Mammary epithelial cell (primary cell): ENCODE measurements at regions not wholly inside any gene's neighbourhood (a gene's known extent, or its start where the extent isn't known, plus 50 kb on each side); places are given as distances from the start of the nearest gene placed in this dataset.

Experiments
- EZH2 ChIP-seq: IDR thresholded peaks from 2 replicates; pipeline ENCODE4 v1.6.1; 2012; ENCODE audit warnings: low read length, inconsistent platforms, borderline replicate concordance
- TF ChIP-seq, protein P1 (sequence below), 2 donors: IDR thresholded peaks in 1 of 2; conservative IDR thresholded peaks in 1 of 2; 2 replicates each; pipeline ENCODE4 v1.5.1; 2011 to 2012; ENCODE audit warnings: inconsistent platforms in 2 of 2, low read length in 2 of 2, mild to moderate bottlenecking in 2 of 2, control low read depth in 1 of 2, low read depth in 1 of 2; ENCODE audit not compliant: insufficient read depth in 1 of 2; ENCODE audit errors: extremely low read depth in 1 of 2

DNA sequence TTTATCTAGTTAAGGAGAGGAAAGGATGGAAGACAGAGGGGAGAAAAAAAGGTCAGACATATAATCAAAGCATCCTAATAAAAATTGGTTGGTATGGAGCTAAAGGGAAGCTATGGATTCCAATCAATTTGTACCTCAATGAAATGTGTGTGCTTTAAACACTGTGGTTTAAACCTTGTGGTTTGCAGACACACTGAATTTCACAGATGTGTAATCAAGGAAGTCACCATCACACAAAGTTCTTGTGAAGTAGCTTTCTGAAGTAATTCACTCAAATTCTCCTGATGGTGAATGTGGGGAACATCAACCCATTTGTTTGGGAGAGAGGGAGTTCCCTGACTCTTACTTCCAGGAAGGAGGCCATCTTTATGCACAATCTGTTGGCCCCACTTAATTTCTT lies 243.3 kb upstream of the KRR1 start:
- TF ChIP-seq, protein P1, sequence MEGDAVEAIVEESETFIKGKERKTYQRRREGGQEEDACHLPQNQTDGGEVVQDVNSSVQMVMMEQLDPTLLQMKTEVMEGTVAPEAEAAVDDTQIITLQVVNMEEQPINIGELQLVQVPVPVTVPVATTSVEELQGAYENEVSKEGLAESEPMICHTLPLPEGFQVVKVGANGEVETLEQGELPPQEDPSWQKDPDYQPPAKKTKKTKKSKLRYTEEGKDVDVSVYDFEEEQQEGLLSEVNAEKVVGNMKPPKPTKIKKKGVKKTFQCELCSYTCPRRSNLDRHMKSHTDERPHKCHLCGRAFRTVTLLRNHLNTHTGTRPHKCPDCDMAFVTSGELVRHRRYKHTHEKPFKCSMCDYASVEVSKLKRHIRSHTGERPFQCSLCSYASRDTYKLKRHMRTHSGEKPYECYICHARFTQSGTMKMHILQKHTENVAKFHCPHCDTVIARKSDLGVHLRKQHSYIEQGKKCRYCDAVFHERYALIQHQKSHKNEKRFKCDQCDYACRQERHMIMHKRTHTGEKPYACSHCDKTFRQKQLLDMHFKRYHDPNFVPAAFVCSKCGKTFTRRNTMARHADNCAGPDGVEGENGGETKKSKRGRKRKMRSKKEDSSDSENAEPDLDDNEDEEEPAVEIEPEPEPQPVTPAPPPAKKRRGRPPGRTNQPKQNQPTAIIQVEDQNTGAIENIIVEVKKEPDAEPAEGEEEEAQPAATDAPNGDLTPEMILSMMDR (conservative IDR thresholded peaks at IDR 0.05 in 1 of 2, IDR thresholded peaks at IDR 0.05 in 1 of 2; ENCODE audit: extremely low read depth in 1 of 2, insufficient read depth in 1 of 2, low read depth in 1 of 2, low read length in 2 of 2) = no peak
- no peak for TF ChIP-seq EZH2
